Activated CD4-positive, alpha-beta T cell treated with anti-CD3 and anti-CD28 coated beads, Interleukin-10, Interleukin-2, amounts not matched to agents 100 ng/mL and 50 ng/mL, durations not matched to agents 16 hours and 8 hours (primary cell): ENCODE measurements at regions not wholly inside any gene's neighbourhood (a gene's known extent, or its start where the extent isn't known, plus 50 kb on each side); places are given as distances from the start of the nearest gene placed in this dataset.
"Not testable (repeated sequence)": the region's sequence is repeated elsewhere in the genome, so short reads cannot be mapped to it uniquely, and the experiment has no call there.

Experiments used
- DNase-seq: peaks from one replicate; pipeline ENCODE4 v3.0.0-alpha.2; 2020

DNA sequence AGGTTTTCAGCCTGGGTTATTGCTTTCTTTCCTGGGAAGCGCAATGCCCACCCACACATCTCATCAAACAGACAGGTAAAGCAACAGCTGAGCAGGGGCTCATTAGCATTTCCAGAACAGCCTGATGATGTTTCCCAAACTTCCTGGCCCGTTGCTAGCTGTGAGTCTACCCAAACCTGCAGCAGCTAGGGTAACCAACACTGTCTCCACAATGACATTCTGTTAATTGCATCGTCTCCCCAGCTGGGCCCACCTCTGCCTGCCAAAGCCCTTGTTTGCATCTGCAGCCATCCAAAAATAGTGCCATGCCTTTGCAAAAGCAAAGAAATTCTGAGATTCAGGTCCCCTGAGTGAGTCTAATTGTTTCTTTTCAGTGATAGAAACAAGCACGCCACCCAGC is 273.0 kb downstream of the MED10 start:
- DNase-seq = no peak

DNA sequence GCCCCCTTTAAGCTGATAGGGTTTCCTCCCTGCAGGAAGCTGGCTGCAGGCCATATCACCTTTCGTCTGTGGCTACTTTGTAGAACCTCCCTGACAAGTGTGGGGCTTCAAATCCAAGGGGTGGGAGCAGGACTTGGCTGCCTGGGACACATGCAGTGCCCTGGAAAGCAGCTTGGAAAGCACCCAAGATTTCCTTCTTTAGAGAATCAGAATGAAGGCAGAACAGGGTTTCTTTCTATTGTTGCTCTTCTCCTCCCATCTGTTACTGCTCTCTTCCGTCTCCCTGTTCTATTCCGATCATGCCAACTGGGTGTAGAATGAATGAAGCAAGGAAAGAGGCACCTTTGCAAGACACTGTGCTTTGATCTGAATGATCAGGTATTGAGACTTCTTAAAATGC is 282.2 kb downstream of the MED10 start:
- DNase-seq = no peak

DNA sequence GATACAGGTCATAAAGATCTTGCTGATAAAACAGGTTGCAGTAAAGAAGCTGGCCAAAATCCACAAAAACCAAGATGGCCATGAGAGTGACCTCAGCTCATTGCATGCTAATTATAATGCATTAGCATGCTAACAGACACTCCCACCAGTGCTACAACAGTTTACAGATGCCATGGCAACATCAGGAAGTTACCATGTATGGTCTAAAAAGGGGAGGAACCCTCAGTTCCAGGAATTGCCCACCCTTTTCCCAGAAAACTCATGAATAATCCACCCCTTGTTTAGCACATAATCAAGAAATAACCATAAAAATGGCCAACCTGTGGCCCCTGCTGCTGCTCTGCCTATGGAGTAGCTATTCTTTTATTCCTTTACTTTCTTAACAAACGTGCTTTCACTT is 284.2 kb downstream of the MED10 start:
- DNase-seq = not testable (repeated sequence)

DNA sequence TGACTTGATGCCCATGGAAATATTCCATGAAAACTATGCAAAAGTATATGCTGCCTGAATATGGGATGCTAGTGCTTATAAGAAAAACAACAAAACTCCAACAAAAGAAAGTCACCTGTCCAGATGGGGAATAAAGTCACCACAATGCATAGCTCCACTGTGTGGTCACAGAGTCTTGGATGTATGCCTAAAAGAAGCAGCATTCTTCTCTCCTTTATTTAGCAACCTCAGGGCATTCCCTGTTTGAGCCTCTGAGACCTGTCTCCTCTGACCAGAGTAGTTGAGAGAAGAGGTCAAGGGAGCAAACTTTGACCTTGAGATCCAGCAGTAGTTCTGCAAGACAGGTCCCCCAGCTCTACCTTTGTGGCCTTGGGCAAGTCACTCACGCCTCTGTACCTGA is 287.5 kb downstream of the MED10 start:
- DNase-seq = no peak

DNA sequence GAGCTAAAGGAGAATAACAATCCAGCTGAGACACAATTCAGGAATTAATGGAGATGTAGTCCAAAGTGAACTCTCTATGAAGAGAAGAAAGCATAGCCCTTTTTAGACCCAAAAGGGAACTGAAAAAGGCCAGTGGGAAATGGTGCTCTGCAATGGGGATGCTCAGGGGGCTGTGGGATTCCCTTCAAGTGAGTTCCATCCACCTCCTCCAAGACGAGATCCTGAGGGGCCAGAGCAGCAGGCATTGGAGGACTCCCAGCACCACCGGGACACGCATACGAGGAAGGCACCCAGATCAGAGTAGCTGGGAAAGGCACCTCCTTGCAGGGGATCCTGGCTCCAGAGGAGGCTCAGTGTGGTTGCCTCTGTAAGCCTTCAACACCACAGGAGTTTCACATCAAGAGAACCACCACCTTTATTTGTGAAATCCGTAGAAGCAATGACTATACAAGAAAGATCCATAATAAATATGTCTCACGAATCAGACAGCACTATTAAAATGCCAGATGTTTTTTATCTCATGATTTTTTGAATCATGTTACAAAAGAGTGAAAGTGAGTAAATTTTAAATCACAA is 288.2 kb downstream of the MED10 start:
- no peak for DNase-seq

DNA sequence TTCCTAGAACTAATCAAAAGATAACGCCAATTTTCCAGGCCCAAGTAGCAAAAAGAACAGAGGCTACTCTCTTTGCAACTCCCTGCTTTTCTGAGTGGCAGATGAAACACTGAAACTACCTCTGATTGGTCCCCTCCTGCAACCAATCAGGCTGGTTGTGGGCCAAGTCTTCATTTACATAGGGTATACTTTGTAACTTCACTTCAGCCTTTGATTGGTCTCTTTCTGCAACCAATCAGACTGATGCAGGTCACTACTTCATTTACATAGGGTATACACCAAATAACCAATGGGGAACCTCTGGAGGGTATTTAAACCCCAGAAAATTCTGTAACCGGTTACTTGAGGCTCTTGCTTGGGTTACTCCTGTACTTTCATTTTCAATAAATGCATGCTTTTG is 289.6 kb downstream of the MED10 start:
- DNase-seq = no peak

DNA sequence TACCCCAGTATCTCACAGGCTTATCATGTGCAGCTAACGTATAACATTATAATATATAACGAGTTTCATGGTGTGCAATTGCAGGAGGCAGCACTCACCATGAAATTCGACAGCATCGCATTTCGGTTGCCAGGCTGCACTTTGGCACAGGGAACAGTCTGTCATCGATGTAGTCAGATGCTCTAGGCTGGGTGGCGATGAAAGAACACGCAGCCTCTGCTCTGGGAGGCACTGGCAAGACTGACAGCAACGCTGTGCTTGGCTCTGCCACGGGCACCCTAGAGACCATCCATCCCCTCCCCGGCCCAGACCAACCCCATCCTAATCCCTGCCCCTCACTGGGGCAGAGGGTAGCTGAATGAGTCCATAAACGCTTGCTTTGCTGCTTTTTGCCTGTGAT is 290.8 kb downstream of the MED10 start:
- no peak for DNase-seq

DNA sequence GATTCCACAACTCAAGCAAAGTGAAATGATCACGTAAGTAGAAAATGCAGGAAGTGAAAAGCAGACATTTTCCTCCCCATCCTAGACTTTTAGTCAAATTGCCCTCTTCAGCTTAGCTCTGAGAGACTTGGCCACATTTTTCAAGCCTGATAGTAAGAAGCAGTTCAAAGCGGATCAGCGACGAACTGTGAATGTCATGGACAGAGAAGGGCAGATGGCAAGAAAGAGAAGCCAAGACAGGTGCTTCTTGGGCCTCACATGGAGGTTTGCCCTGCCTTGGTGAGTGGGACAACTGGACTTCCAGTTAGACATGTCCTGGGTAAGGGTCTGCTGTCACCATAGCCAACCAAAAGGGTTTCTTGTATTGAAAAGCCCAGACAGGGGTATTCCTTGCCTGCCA is 291.5 kb downstream of the MED10 start:
- DNase-seq = no peak

DNA sequence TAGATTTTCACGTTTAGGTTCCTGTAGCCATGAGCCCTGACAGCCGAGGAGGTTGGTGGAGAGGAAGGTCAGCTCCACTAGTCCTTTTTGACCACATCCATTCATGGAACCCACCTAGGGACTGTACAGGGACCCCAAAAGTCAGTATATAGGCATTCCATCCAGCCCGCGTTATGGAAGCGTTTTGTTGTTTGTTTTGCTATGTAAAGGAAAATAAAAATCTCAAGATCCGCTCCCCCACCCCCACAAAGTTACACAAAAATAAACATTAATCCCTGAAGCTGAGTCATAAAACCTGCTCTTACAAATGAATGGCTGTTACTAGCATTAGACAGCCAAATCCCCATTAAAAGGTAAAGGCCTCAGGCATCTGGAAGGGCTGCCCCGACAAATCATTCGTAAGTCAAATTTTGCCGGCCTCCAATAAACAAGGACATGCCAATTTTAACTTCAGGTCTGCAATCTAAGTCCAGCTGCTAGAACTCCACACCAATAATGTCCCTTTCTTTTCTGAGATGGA is 292.9 kb downstream of the MED10 start:
- DNase-seq = no peak

DNA sequence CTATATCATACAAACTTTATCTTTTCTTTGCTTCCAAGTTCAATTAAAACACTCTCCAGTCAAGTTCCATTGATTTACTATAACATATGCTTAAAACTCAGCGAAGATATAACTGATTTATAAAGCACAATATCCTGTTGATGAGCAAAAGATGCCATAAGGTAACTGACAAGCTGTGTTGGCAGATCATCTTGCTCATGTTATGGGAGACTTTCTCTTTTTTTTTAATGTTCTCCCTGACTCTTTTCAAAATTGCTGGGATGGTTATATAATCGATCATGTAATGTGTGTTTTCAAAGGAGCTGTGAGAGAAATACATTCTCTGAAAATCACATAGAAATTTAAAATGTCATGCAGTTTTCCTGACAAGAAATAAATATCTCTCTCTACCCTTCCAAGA is 293.5 kb downstream of the MED10 start:
- DNase-seq = no peak

DNA sequence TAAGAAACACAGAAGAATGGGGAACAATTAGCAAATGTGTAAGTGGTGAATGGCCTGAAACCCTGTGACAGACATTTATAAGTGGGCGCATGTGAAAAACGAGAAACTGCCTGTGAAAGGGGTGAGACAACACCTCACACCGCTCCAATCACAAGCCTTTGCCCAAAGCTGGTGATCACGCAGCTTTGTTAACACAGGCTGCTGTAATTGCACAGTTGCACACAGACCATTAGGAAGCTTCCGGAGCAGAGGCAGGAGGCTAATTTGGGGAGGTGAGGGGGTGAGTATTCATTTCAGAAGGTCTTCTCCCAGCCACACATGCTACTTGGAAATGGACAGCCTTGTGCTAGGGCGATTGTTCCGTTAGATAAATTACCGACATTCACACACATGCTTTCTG is 294.0 kb downstream of the MED10 start:
- DNase-seq = no peak

DNA sequence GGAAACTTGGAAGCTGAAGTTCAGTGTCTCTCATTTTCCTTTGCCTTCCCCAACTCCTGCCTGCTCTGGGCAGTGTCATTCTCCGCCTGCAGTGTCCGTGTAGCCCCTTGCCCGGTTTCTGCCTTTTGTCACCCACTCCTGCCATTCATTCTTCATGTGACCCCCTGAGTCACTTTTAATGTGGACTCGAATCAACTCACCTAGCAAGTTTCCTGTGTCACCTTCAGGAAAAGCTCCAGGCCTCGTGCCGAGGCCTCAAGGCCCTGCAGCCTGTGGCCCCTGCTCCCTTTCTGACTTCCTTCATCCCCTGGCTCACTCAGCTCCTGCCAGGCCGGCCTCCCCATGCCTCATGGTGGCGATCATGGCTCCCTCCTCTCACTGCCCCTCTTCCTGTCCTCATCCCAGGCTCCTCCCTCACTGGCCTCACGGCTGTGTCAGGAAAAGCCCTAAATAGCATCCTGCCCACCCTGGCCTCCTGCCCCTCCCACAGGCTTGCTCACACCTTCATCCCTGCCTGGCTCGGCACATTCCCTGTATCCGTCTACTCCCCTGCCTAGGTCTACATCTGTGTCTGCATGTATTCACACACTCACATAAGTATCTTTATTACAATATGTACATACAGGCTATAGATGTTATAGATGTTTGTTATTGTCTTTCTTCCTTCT is 294.9 kb downstream of the MED10 start:
- DNase-seq = no peak

DNA sequence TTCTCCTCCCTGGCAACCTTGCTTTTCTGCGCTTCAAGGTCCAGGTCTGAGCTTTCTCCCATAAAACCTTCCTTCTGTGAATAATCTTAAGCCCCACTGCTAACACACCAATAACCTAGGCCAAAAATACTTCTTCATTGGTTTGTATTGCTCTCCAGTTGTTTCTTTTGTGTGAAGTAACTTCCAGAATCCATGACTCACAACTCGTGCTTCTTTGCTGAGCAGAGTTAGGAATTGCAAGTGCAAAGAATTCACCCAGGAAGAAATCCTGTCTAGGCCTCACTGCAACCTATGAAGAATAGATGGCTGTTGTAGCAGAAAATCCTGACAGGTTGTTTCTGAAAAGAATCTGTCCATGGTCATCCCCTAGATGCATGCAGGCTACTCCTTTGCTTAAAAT is 295.7 kb downstream of the MED10 start:
- DNase-seq = no peak

DNA sequence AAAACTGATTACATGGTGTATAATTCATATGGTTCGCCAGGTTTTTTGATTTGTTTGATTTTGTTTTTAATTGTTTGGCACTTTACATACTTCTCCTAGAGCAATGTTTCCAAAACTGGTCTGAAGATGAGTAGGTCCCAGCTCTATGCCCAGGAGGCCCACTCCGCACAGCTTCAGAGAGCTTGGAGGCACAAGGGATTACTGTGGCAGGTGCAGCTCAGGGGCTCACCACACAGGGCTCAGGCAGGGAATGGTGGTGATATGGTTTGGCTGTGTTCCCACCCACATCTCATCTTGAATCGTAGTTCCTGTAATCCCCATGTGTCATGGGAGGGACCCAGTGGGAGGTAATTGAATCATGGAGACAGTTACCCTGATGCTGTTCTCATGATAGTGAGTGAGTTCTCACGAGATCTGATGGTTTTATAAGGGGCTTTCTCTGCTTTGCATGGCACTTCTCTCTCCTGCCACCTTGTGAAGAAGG is 296.6 kb downstream of the MED10 start:
- no peak for DNase-seq

DNA sequence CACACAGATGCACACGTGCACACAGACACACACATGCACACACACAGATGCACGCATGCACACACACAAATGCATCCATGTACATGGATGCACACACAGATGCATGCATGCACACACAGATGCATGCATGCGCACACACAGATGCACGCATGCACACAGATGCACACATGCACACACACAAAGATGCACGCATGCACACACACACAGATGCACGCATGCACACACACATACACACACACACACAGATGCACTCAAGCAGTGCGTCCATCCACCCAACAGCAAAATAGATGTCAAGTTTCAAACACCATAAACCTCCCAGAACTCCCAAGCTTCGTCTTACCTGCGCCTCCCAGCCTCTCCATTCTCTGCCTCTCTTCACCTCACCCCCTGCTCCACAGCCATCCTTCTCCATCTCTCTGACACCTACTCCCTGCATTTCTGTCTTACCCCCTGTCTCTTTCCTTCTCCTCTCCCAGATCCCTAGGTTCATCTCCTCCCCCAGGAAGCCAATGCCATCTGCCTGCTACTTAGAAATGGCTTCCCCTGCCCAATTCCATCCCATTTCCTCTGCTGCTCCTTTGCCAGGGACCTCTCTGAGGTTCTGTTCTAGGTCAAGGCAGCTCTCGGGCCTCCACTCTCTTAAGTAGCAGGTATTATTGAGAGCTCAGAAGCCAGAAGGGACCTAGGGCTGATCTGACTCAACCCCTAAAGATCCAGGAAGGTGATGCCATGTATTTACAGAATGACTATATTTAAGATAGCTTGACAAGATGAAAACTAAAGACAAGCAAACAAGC is 297.2 kb downstream of the MED10 start:
- DNase-seq = no peak

DNA sequence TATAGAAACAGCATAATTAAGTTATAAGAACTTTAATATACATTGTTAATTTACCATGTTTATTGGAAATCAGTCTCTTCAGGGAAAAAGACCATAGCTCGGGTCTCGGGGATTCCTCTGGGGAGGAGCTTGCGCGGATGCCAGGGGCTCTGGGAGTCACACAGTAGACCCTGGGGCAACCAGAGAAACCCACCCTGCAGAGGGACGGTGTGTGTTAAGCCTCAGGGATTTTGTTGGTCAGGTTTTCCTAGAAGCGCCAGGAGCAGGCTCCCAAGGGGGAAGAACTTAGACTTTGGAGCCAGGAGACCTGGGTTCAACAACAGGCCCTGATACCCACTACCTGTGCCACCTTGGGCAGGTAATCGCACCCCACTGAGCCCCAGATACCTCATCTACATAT is 297.9 kb downstream of the MED10 start:
- no peak for DNase-seq

DNA sequence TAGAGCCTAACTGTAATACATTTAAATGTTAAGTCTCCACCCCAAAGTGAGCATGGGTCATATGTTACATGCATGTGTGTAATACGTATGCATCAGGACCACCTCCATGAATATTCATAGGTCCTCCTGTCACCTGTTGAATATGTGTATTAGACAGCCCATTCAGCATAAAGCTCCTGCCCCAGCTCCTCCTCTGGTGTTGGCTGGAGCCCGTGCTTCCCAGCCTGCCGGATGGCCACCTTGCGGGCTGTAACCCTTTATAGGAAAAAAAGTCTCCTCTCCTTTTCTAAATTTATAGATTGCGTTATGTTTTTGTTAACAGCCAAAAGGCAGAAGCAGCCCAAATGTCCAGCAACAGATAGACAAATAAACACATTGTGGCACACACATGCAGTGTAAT is 299.5 kb downstream of the MED10 start:
- no peak for DNase-seq

DNA sequence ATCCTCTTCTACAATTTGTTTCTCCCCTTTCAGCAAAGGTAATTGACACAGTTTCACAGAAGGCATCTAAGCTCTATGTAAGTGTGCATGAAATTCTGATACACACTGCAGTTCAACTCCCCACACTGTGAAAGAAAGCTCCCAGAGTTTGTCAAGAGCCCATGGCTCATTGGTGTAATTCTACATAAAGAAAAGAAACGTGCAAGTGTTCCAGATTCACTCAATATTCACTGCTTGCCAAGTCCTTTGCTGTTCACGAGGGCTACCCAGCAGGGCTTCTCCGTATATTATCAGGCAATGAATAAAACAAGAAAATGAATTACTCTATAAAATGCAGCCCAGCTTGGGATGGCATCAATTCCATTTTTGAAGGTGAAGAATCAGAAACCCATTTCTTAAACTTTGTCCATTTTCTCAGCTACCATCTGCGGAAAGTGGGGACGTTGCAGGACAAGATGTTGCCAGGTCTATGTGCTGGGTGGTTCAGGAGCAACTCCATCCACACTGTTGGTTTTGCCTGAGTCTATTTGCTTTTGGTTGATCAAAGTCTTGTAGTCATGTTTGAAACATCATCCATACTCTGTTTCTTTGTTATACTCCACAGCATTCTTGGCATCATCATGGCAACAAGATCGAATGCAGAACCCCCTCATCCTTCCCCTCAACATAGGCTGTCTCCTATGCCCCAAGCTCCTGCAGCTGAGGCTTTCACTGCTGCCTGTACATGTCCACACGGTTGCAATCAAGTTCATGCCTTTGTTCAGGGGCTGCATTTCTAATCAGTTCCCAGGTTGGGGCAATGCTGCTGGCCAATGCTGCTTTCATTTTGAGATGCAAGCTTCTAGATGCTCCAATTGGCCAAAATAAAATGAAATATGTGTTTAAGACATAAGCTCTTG is 301.8 kb downstream of the MED10 start:
- DNase-seq = no peak

DNA sequence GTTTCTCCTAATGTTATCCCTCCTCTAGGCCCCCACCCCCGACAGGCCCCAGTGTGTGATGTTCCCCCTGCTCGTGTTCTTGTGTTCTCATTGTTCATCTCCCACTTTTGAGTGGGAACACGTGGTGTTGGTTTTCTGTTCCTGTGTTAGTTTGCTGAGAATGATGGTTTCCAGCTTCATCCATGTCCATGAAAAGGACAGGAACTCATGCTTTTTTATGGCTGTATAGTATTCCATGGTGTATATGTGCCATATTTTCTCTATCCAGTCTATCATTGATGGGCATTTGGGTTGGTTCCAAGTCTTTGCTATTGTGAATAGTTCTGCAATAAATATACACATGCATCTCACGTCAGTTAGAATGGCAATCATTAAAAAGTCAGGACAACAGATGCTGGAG is 305.9 kb downstream of the MED10 start:
- DNase-seq = not testable (repeated sequence)

DNA sequence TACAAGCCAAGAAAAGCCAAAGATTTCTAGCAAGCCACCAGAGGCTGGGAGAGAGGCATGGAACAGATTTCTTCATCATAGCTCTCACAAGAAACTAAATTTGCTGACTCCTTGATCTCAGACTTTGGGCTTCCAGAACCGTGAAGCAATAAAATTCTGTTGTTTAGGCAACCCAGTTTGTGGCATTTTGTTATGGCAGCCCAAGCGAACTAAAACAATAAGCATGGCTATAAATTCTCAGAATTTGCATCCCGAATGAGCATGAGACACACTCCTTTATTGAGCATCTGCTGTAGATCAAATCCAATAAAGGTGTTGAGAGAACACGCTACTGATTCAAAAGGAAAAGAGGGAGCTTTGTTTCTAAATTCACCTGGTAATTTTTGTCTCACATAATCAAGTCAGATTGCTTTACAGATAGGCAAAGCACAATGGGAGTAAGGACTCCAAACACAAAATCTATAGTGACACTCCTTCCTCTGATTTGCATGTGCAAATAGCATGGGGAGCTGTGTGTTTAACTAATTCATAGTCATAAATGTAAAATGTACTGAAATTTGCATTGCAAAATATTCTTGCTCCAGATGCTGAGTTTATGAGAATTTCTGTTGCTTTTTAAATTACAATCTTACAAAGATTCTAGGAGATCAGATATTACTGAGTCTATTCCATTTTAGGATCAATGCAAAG is 308.7 kb downstream of the MED10 start:
- DNase-seq = no peak

DNA sequence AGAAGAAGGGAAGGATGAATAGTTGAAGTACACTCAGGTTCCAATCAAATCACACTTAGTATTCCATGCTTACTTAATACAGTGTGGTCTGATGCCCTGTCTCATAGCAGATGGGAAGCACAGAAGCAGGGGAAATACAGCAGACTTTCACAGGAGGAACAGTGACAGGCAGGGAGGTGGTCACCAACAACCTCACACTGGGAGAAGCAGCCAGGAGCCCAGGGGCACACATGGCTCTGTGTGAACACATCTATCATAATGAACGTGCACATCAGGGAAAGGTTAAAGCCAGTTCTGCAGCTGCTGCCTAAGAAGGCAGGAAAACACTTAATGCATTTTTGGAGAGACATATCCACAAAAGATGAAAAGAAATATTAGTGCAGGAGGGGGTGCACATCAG is 312.3 kb downstream of the MED10 start:
- no peak for DNase-seq

DNA sequence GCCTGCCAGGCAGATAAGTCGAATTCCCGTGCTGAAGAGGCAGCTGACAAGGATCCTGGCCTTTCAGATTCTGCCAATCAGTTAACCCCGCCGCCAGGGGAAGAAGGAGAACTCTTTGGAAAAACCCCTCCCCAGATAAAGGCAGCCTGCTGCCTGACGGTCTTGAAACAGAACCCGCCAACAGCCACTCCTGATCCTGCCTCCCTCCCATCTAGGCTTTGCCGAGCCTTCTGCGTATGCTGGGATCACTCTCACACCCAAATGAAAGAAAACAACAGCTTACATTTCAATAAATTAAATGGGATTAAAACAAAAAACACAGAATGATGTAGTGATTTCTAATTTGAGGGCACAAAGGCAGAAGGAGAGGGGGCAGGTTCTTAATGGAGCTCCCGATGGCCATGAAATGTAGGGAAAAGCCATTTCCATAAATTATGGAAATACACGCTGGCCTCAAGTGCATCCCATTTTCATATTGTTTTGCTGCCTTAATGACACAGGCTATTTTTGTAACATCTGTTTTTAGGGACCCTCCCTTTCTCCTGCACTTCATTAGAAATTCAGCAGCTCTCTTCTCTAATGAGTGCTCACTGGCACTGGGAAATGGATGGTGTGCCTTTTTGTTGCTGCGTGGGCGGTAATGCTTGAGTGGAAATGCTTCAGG is 319.1 kb downstream of the MED10 start:
- DNase-seq = no peak
